Neural crest cell (in vitro differentiated cells): ENCODE measurements at regions not wholly inside any gene's neighbourhood (a gene's known extent, or its start where the extent isn't known, plus 50 kb on each side); places are given as distances from the start of the nearest gene placed in this dataset.

Experiments
- DNase-seq: peaks from one replicate; pipeline ENCODE4 v3.0.0; 2021; ENCODE audit warnings: low read depth, mixed read lengths, low spot score
- H3K27ac Mint-ChIP-seq: one replicate; pipeline ENCODE4 v1.8.0; 2021; ENCODE audit warnings: mild to moderate bottlenecking, mixed read lengths; ENCODE audit not compliant: unreplicated experiment
- H3K27me3 Mint-ChIP-seq: 2 replicates; pipeline ENCODE4 v1.8.0; 2021; ENCODE audit warnings: low read depth, mild to moderate bottlenecking, mixed read lengths
- H3K36me3 Mint-ChIP-seq: 2 replicates; pipeline ENCODE4 v1.8.0; 2021; ENCODE audit warnings: low read depth, mild to moderate bottlenecking, mixed read lengths
- H3K4me1 Mint-ChIP-seq: 2 replicates; pipeline ENCODE4 v1.8.0; 2021; ENCODE audit warnings: mixed read lengths
- H3K4me3 Mint-ChIP-seq: one replicate; pipeline ENCODE4 v1.8.0; 2021; ENCODE audit warnings: mild to moderate bottlenecking, mixed read lengths
- H3K9me3 Mint-ChIP-seq: 2 replicates; pipeline ENCODE4 v1.8.0; 2021; ENCODE audit warnings: mixed read lengths
- TF ChIP-seq, protein P1 (sequence below): fragments of 200-600 bp; sonication (generic); conservative IDR thresholded peaks from 2 replicates; pipeline ENCODE4 v1.5.0; 2021; ENCODE audit warnings: antibody characterized with exemption, mild to moderate bottlenecking

- Mint-ChIP-seq H3K27ac (no peak overlapping the region), H3K4me1 (peaks cover 22% of the 10 kb centered on the region), H3K36me3 (peaks cover 2% of the 10 kb centered on the region), H3K9me3 (peaks cover 3% of the 10 kb centered on the region), H3K27me3 (no peaks in the 10 kb centered on the region), H3K4me3 (no peak overlapping the region)
- DNase-seq = no peak
- TF ChIP-seq, protein P1, sequence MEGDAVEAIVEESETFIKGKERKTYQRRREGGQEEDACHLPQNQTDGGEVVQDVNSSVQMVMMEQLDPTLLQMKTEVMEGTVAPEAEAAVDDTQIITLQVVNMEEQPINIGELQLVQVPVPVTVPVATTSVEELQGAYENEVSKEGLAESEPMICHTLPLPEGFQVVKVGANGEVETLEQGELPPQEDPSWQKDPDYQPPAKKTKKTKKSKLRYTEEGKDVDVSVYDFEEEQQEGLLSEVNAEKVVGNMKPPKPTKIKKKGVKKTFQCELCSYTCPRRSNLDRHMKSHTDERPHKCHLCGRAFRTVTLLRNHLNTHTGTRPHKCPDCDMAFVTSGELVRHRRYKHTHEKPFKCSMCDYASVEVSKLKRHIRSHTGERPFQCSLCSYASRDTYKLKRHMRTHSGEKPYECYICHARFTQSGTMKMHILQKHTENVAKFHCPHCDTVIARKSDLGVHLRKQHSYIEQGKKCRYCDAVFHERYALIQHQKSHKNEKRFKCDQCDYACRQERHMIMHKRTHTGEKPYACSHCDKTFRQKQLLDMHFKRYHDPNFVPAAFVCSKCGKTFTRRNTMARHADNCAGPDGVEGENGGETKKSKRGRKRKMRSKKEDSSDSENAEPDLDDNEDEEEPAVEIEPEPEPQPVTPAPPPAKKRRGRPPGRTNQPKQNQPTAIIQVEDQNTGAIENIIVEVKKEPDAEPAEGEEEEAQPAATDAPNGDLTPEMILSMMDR = no peak
These were observed 390.4 kb upstream of the SLC35B3 start for GRCh38 chr6:8825726-8826125.

DNA sequence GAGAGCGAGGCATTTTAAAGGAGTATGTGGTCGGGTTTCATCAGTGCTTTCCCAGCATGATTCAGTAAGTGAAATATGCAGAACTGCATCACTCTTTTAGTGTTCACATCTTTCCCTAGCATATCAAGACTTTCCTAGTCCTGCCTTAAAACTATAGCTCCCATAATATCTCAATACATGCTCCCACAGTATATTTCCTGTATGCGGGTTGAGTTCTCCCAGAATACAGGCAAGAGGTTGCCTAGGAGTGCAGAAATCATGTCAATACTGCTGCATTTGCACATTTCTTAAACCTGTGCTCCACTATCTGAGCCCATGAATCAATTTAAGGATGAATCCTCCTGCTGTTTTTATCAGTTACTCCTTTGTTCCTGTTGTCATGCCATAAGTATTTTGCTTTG is 386.6 kb upstream of the SLC35B3 start:
- H3K9me3 Mint-ChIP-seq = no peaks in the 10 kb centered on the region
- H3K27ac Mint-ChIP-seq = no peak overlapping the region
- DNase-seq = no peak
- TF ChIP-seq, protein P1 = no peak
- no peaks in the 10 kb centered on the region for H3K27me3 Mint-ChIP-seq
- no peak overlapping the region for H3K4me3 Mint-ChIP-seq
- H3K4me1 Mint-ChIP-seq = peaks cover 4% of the 10 kb centered on the region
- H3K36me3 Mint-ChIP-seq = no peaks in the 10 kb centered on the region

GRCh38 chr6:8820313-8820712 is 385.0 kb upstream of the SLC35B3 start:
- no peaks in the 10 kb centered on the region for H3K36me3 Mint-ChIP-seq
- no peaks in the 10 kb centered on the region for H3K9me3 Mint-ChIP-seq
- TF ChIP-seq, protein P1 = no peak
- H3K27me3 Mint-ChIP-seq = no peaks in the 10 kb centered on the region
- no peak for DNase-seq
- no peak overlapping the region for H3K27ac Mint-ChIP-seq
- H3K4me3 Mint-ChIP-seq = no peak overlapping the region
- peaks cover 4% of the 10 kb centered on the region for H3K4me1 Mint-ChIP-seq

DNA sequence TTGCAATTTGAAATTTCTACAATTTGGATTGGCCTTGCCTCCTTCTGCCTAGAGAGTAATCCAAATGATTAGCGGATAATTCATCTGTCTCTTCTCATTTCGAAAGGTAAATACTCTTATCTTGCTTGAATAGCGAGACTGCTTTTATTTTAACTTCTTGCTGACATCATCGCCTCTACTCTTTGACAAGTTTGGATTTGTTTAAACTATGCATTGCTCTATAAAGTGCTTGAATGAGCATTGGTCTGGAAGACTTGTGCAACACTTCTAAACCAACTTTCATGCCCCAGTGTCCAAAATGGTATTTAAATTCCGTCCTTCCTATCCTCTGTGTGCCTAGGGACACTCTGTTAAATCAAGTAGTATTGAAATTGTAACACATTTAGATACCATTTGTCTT is 384.1 kb upstream of the SLC35B3 start:
- H3K27ac Mint-ChIP-seq = no peak overlapping the region
- H3K36me3 Mint-ChIP-seq = no peaks in the 10 kb centered on the region
- H3K27me3 Mint-ChIP-seq = no peaks in the 10 kb centered on the region
- DNase-seq = no peak
- H3K9me3 Mint-ChIP-seq = peaks cover 2% of the 10 kb centered on the region
- TF ChIP-seq, protein P1 = no peak
- H3K4me1 Mint-ChIP-seq = peaks cover 6% of the 10 kb centered on the region
- no peak overlapping the region for H3K4me3 Mint-ChIP-seq

DNA sequence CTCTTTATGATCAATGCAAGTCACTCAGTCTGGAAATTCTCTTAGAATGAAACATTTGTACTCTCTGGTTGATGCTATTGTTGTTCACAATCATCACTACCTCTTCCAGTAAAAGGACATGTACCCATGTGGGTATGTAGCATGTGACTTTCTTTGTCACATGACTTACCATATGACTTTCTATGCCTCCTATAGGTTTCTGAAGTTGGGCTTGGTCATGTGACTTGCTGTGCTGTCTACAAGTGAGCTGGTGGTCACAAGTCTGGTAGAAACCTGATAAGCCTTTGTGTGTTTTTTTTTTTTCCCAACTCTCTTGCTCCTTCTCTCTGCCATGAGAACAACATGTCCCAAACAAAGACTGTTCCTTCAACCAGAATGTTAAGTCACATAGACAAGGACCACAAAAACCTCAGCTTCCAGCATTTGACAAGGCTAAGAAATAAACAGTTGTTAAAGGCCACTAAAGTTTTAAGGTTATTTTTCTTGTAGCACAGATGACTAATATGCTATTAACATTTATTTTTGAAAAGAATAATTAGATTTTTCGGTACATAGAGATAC is 379.2 kb upstream of the SLC35B3 start:
- Mint-ChIP-seq H3K4me1 (peaks cover 11% of the 10 kb centered on the region), H3K9me3 (peaks cover 4% of the 10 kb centered on the region), H3K27ac (no peak overlapping the region), H3K27me3 (no peaks in the 10 kb centered on the region), H3K36me3 (no peaks in the 10 kb centered on the region), H3K4me3 (no peak overlapping the region)
- no peak for DNase-seq
- TF ChIP-seq, protein P1 = no peak
